Right forelimb (tissue), 1 donor: ENCODE measurements at regions not wholly inside any gene's neighbourhood (a gene's known extent, or its start where the extent isn't known, plus 50 kb on each side); places are given as distances from the start of the nearest gene placed in this dataset.

ENCODE experiments used
- DNase-seq: peaks from one replicate; pipeline ENCODE4 v3.0.0-alpha.2; 2018

- DNase-seq: no peak
Observed at GRCh38 chr6:145380186-145380585, 355.1 kb downstream of the EPM2A start.

- DNase-seq: no peak
Observed at GRCh38 chr6:145381941-145382340, 353.4 kb downstream of the EPM2A start.

- DNase-seq: no peak
Observed at GRCh38 chr6:145383428-145383827, 351.9 kb downstream of the EPM2A start.

GRCh38 chr6:145384503-145384902, 350.8 kb downstream of the EPM2A start:
- no peak for DNase-seq

- DNase-seq: no peak
Observed at GRCh38 chr6:145396499-145396898, 338.8 kb downstream of the EPM2A start.

GRCh38 chr6:145400508-145400907, 334.8 kb downstream of the EPM2A start:
- no peak for DNase-seq

- no peak for DNase-seq
Observed at GRCh38 chr6:145405006-145405551, 330.2 kb downstream of the EPM2A start.

- DNase-seq: no peak
Observed at GRCh38 chr6:145406783-145407182, 328.5 kb downstream of the EPM2A start.

GRCh38 chr6:145415616-145416015, 319.7 kb downstream of the EPM2A start:
- DNase-seq: no peak

GRCh38 chr6:145420599-145420998, 314.7 kb downstream of the EPM2A start:
- no peak for DNase-seq

- no peak for DNase-seq
Observed at GRCh38 chr6:145423936-145424335, 311.4 kb downstream of the EPM2A start.

GRCh38 chr6:145427232-145427631, 308.1 kb downstream of the EPM2A start:
- no peak for DNase-seq

- no peak for DNase-seq
Observed at GRCh38 chr6:145428706-145429105, 306.6 kb downstream of the EPM2A start.

- DNase-seq: no peak
Observed at GRCh38 chr6:145442110-145442509, 293.2 kb downstream of the EPM2A start.

- DNase-seq: no peak
Observed at GRCh38 chr6:145445674-145446073, 289.6 kb downstream of the EPM2A start.

- no peak for DNase-seq
Observed at GRCh38 chr6:145451029-145451428, 284.3 kb downstream of the EPM2A start.

GRCh38 chr6:145453376-145453775, 281.9 kb downstream of the EPM2A start:
- DNase-seq: no peak

- no peak for DNase-seq
Observed at GRCh38 chr6:145454006-145454405, 281.3 kb downstream of the EPM2A start.

GRCh38 chr6:145457556-145457955, 277.8 kb downstream of the EPM2A start:
- DNase-seq: no peak

- DNase-seq: no peak
Observed at GRCh38 chr6:145468534-145468933, 266.8 kb downstream of the EPM2A start.

- no peak for DNase-seq
Observed at GRCh38 chr6:145469021-145469420, 266.3 kb downstream of the EPM2A start.

GRCh38 chr6:145475794-145476396, 259.4 kb downstream of the EPM2A start:
- no peak for DNase-seq

GRCh38 chr6:145480024-145480423, 255.3 kb downstream of the EPM2A start:
- no peak for DNase-seq

GRCh38 chr6:145483191-145483996, 251.9 kb downstream of the EPM2A start:
- no peak for DNase-seq
